HG02588 (cell line): ENCODE measurements at regions not wholly inside any gene's neighbourhood (a gene's known extent, or its start where the extent isn't known, plus 50 kb on each side); places are given as distances from the start of the nearest gene placed in this dataset.
"Not testable (repeated sequence)": the region's sequence is repeated elsewhere in the genome, so short reads cannot be mapped to it uniquely, and the experiment has no call there.

Source experiments
- ATAC-seq: cut with Tn5 transposase; IDR thresholded peaks from one replicate; pipeline ENCODE4 v1.9.1; 2021; ENCODE audit warnings: mild to moderate bottlenecking, moderate library complexity; ENCODE audit not compliant: unreplicated experiment

GRCh38 chr1:25007390-25008191, 77.5 kb upstream of the RUNX3 start:
- not testable (repeated sequence) for ATAC-seq

- no peak for ATAC-seq
These were observed 76.7 kb upstream of the RUNX3 start for GRCh38 chr1:25006770-25007169.

- no peak for ATAC-seq
These were observed 74.3 kb upstream of the RUNX3 start for GRCh38 chr1:25004355-25004754.

- ATAC-seq, result no peak
These were observed 73.5 kb upstream of the RUNX3 start for GRCh38 chr1:25003457-25004190.

- no peak for ATAC-seq
These were observed 72.9 kb upstream of the RUNX3 start for GRCh38 chr1:25003000-25003399.

- no peak for ATAC-seq
These were observed 71.2 kb upstream of the RUNX3 start for GRCh38 chr1:25001125-25001915.

- ATAC-seq, result no peak
These were observed 69.8 kb upstream of the RUNX3 start for GRCh38 chr1:24999906-25000305.

- no peak for ATAC-seq
These were observed 69.3 kb upstream of the RUNX3 start for GRCh38 chr1:24999426-24999825.

GRCh38 chr1:24998563-24999245, 68.6 kb upstream of the RUNX3 start:
- no peak for ATAC-seq

- ATAC-seq, result no peak
These were observed 67.2 kb upstream of the RUNX3 start for GRCh38 chr1:24996983-24997893.

GRCh38 chr1:24996456-24996855, 66.4 kb upstream of the RUNX3 start:
- no peak for ATAC-seq

GRCh38 chr1:24995661-24996060, 65.6 kb upstream of the RUNX3 start:
- ATAC-seq, result no peak

- no peak for ATAC-seq
These were observed 65.1 kb upstream of the RUNX3 start for GRCh38 chr1:24995140-24995539.

- no peak for ATAC-seq
These were observed 64.0 kb upstream of the RUNX3 start for GRCh38 chr1:24993871-24994580.

GRCh38 chr1:24992761-24993211, 62.7 kb upstream of the RUNX3 start:
- ATAC-seq, result no peak

- ATAC-seq, result no peak
These were observed 62.2 kb upstream of the RUNX3 start for GRCh38 chr1:24992124-24992760.

GRCh38 chr1:24991697-24992096, 61.6 kb upstream of the RUNX3 start:
- ATAC-seq, result no peak

- ATAC-seq, result no peak
These were observed 60.9 kb upstream of the RUNX3 start for GRCh38 chr1:24990779-24991641.
